BJ (cell line): ENCODE measurements at regions not wholly inside any gene's neighbourhood (a gene's known extent, or its start where the extent isn't known, plus 50 kb on each side); places are given as distances from the start of the nearest gene placed in this dataset.

ENCODE experiments used
- CTCF ChIA-PET: fragments of 350-600 bp; formaldehyde crosslinking; extraction: SDS; loops from one replicate; lab custom pipeline; 2021; ENCODE audit warnings: antibody characterized with exemption, inconsistent platforms; lab: Yijun Ruan, JAX
- POLR2A ChIA-PET: fragments of 300-600 bp; sonication (Branson Sonifier 250); formaldehyde crosslinking; extraction: SDS; loops from one replicate; lab custom pipeline; 2021; ENCODE audit warnings: antibody characterized with exemption; lab: Charles Lee
- DNase-seq: peaks from one replicate; pipeline ENCODE4 v3.0.0-alpha.2; 2011; ENCODE audit warnings: low read depth
- H3K27me3 ChIP-seq: 2 replicates; pipeline ENCODE4 v1.6.0; 2011; ENCODE audit warnings: low read length; ENCODE audit not compliant: control insufficient read depth, insufficient read depth
- H3K36me3 ChIP-seq: 2 replicates; pipeline ENCODE4 v1.5.1; 2011; ENCODE audit warnings: low read length; ENCODE audit not compliant: control insufficient read depth, insufficient read depth
- H3K4me3 ChIP-seq: 2 replicates; pipeline ENCODE4 v1.5.1; 2011; ENCODE audit warnings: low read depth, mild to moderate bottlenecking, control low read depth, low read length
- CTCF ChIP-seq: IDR thresholded peaks from 2 replicates; pipeline ENCODE4 v1.5.1; 2011; ENCODE audit warnings: low read depth, mild to moderate bottlenecking, control low read depth, inconsistent platforms, low read length, moderate library complexity; ENCODE audit not compliant: insufficient read depth

- no peak for TF ChIP-seq CTCF
- no peaks in the 10 kb centered on the region for H3K36me3 ChIP-seq
- POLR2A ChIA-PET = no interaction called here
- CTCF ChIA-PET = no interaction called here
- H3K4me3 ChIP-seq = no peak overlapping the region
- DNase-seq = no peak
- no peaks in the 10 kb centered on the region; the same call in 1 of the 2 replicates for H3K27me3 ChIP-seq
Measured at GRCh38 chr9:86672966-86673365, 274.3 kb downstream of the GAS1 start.

GRCh38 chr9:86672301-86672700, 275.0 kb downstream of the GAS1 start:
- DNase-seq = no peak
- no peak overlapping the region for H3K4me3 ChIP-seq
- CTCF ChIA-PET = interaction anchor here (1.5 kb wide), 1 partner anchor 10 kb away, joined by 4 read pairs; no protein-coding TSS in a partner anchor
- POLR2A ChIA-PET = no interaction called here
- no peak for TF ChIP-seq CTCF
- H3K36me3 ChIP-seq = no peaks in the 10 kb centered on the region
- no peaks in the 10 kb centered on the region; the same call in 1 of the 2 replicates for H3K27me3 ChIP-seq

- H3K27me3 ChIP-seq = no peaks in the 10 kb centered on the region; the same call in 1 of the 2 replicates
- ChIA-PET CTCF (interaction anchor here (1.1 to 1.5 kb wide), 2 partner anchors 8 to 13 kb away, joined by 3 to 4 read pairs; no protein-coding TSS in a partner anchor), POLR2A (no interaction called here)
- TF ChIP-seq CTCF = no peak
- DNase-seq = no peak
- H3K4me3 ChIP-seq = no peak overlapping the region
- H3K36me3 ChIP-seq = no peaks in the 10 kb centered on the region
Measured at GRCh38 chr9:86671018-86671417, 276.3 kb downstream of the GAS1 start.

- H3K4me3 ChIP-seq = no peak overlapping the region
- DNase-seq = no peak
- no peak for TF ChIP-seq CTCF
- no peaks in the 10 kb centered on the region; the same call in 1 of the 2 replicates for H3K27me3 ChIP-seq
- CTCF ChIA-PET = interaction anchor here (1.1 kb wide), 1 partner anchor 13 kb away, joined by 3 read pairs; no protein-coding TSS in a partner anchor
- POLR2A ChIA-PET = no interaction called here
- no peaks in the 10 kb centered on the region for H3K36me3 ChIP-seq
Measured at GRCh38 chr9:86670536-86670935, 276.8 kb downstream of the GAS1 start.

- ChIA-PET CTCF (no interaction called here), POLR2A (no interaction called here)
- Histone ChIP-seq H3K4me3 (no peak overlapping the region), H3K36me3 (no peaks in the 10 kb centered on the region), H3K27me3 (no peaks in the 10 kb centered on the region; the same call in 1 of the 2 replicates)
- TF ChIP-seq CTCF = no peak
- no peak for DNase-seq
Measured at GRCh38 chr9:86670076-86670475, 277.2 kb downstream of the GAS1 start.
